Spleen (tissue), 7 donors: ENCODE measurements at regions not wholly inside any gene's neighbourhood (a gene's known extent, or its start where the extent isn't known, plus 50 kb on each side); places are given as distances from the start of the nearest gene placed in this dataset.

Experiments used
- CTCF ChIP-seq, 11 experiments: fragments of 200-600 bp in 7 of 11; fragments of 450-650 bp in 4 of 11; sonication (generic) in 4 of 11; IDR thresholded peaks in 8 of 11; conservative IDR thresholded peaks in 3 of 11; 1 replicate in 7 of 11; 2 replicates in 4 of 11; pipeline versions ENCODE4 v1.4.0 to v1.8.0; 2016 to 2021; ENCODE audit warnings: antibody characterized with exemption in 11 of 11, inconsistent platforms in 4 of 11, mild to moderate bottlenecking in 1 of 11
- POLR2A ChIP-seq, 3 donors: fragments of 450-650 bp; IDR thresholded peaks; one replicate each; pipeline ENCODE4 v1.5.1; 2017; ENCODE audit warnings: antibody characterized with exemption in 3 of 3, mild to moderate bottlenecking in 1 of 3
- donor health status: DM: no; HTN: no; CAD: no; lungs with moderate emphysema.
- donor health status: DM: no; HTN: no; CAD: no.
- donor health status: DM: no; HTN: no; CAD: no.

GRCh38 chr20:39464238-39464637, 502.1 kb downstream of the DHX35 start:
- TF ChIP-seq CTCF (IDR thresholded peaks at IDR 0.05 in 8 of 11, conservative IDR thresholded peaks at IDR 0.05 in 3 of 11) = no peak
- no peak for TF ChIP-seq POLR2A (IDR thresholded peaks at IDR 0.05)
